GM19023 (cell line): ENCODE measurements at regions not wholly inside any gene's neighbourhood (a gene's known extent, or its start where the extent isn't known, plus 50 kb on each side); places are given as distances from the start of the nearest gene placed in this dataset.

ENCODE experiments used
- ATAC-seq: cut with Tn5 transposase; IDR thresholded peaks from one replicate; pipeline ENCODE4 v1.9.1; 2021; ENCODE audit warnings: mild to moderate bottlenecking, moderate library complexity; ENCODE audit not compliant: unreplicated experiment

- ATAC-seq, result no peak
These were observed 119.6 kb downstream of the CBLL2 start for GRCh38 chrX:22392133-22392948.

GRCh38 chrX:22395372-22395771 lies 122.7 kb downstream of the CBLL2 start:
- ATAC-seq, result no peak

GRCh38 chrX:22396408-22396807 lies 123.7 kb downstream of the CBLL2 start:
- ATAC-seq, result no peak

- no peak for ATAC-seq
These were observed 124.9 kb downstream of the CBLL2 start for GRCh38 chrX:22397566-22397965.

GRCh38 chrX:22399437-22400192 lies 126.9 kb downstream of the CBLL2 start:
- ATAC-seq, result no peak

GRCh38 chrX:22404297-22404696 lies 131.6 kb downstream of the CBLL2 start:
- no peak for ATAC-seq

- no peak for ATAC-seq
These were observed 133.6 kb downstream of the CBLL2 start for GRCh38 chrX:22406201-22406737.

- no peak for ATAC-seq
These were observed 136.7 kb downstream of the CBLL2 start for GRCh38 chrX:22409418-22409817.

- ATAC-seq, result no peak
These were observed 151.6 kb downstream of the CBLL2 start for GRCh38 chrX:22424122-22424915.

GRCh38 chrX:22424919-22425318 lies 152.2 kb downstream of the CBLL2 start:
- no peak for ATAC-seq

GRCh38 chrX:22429704-22430103 lies 157.0 kb downstream of the CBLL2 start:
- no peak for ATAC-seq

GRCh38 chrX:22430701-22431100 lies 158.0 kb downstream of the CBLL2 start:
- no peak for ATAC-seq

GRCh38 chrX:22433292-22434070 lies 160.8 kb downstream of the CBLL2 start:
- no peak for ATAC-seq

GRCh38 chrX:22445880-22446279 lies 173.2 kb downstream of the CBLL2 start:
- ATAC-seq, result no peak

- no peak for ATAC-seq
These were observed 190.2 kb downstream of the CBLL2 start for GRCh38 chrX:22462959-22463358.

GRCh38 chrX:22467571-22467970 lies 194.9 kb downstream of the CBLL2 start:
- no peak for ATAC-seq

- no peak for ATAC-seq
These were observed 208.7 kb downstream of the CBLL2 start for GRCh38 chrX:22481436-22481835.

GRCh38 chrX:22486296-22486695 lies 213.6 kb downstream of the CBLL2 start:
- ATAC-seq, result no peak

GRCh38 chrX:22516893-22517292 lies 244.2 kb downstream of the CBLL2 start:
- no peak for ATAC-seq

- no peak for ATAC-seq
These were observed 247.6 kb downstream of the CBLL2 start for GRCh38 chrX:22520128-22520828.
